ENCODE measurements at regions not wholly inside any gene's neighbourhood (a gene's known extent, or its start where the extent isn't known, plus 50 kb on each side); places are given as distances from the start of the nearest gene placed in this dataset.
"Not testable (repeated sequence)": the region's sequence is repeated elsewhere in the genome, so short reads cannot be mapped to it uniquely, and the experiment has no call there.

DNA sequence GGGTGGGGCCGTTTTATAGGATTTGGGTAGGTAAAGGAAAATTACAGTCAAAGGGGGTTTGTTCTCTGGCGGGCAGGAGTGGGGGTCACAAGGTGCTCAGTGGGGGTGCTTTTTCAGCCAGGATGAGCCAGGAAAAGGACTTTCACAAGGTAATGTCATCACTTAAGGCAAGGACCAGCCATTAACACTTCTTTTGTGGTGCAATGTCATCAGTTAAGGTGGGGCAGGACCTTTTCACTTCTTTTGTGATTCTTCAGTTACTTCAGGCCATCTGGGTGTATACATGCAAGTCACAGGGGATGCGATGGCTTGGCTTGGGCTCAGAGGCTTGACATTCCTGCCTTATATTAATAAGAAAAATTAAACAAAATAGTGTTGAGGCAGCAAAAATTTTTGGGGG is 200.1 kb upstream of the TRPC7 start:
- ATAC-seq (ENCODE audit: low read depth); in situ Hi-C loops (cut with MboI; ENCODE audit: low sequenced_read_pairs); H3K27me3 ChIP-seq (ENCODE audit: control insufficient read depth, insufficient read depth, low read length); H3K4me1 ChIP-seq (ENCODE audit: control insufficient read depth, insufficient read depth, low read length); H3K4ac ChIP-seq (ENCODE audit: low read depth, low read length); H3K23ac ChIP-seq (ENCODE audit: low read depth, low read length); BruUV-seq (replicated peaks); H2BK20ac ChIP-seq (ENCODE audit: low read depth, low read length); H4K20me1 ChIP-seq (ENCODE audit: insufficient read depth, low read length); H2BK5ac ChIP-seq (ENCODE audit: low read depth, low read length, poor library complexity, severe bottlenecking); H2AK9ac ChIP-seq (replicated peaks; ENCODE audit: low read depth, low read length, poor library complexity); H4K91ac ChIP-seq (ENCODE audit: insufficient read depth, low read depth, low read length); H3K27ac ChIP-seq (ENCODE audit: insufficient read depth, low read length); H2AFZ ChIP-seq (replicated peaks; ENCODE audit: low read length, poor library complexity); H3K9me1 ChIP-seq (ENCODE audit: insufficient read depth, low read length); dilution Hi-C loops (cut with HindIII; ENCODE audit: low sequenced_read_pairs, unreplicated experiment); H2AK5ac ChIP-seq (ENCODE audit: low read depth, low read length); H3K36me3 ChIP-seq (ENCODE audit: control insufficient read depth, insufficient read depth, low read length); POLR2A ChIA-PET (ENCODE audit: unreplicated experiment); H4K8ac ChIP-seq (ENCODE audit: low read depth in 2 of 2, low read length in 2 of 2); CTCF ChIA-PET; H2BK15ac ChIP-seq (ENCODE audit: low read depth, low read length); H3K56ac ChIP-seq (ENCODE audit: extremely low read depth, insufficient read depth, low read length); H3K14ac ChIP-seq (replicated peaks; ENCODE audit: low read depth, low read length); H3K18ac ChIP-seq (ENCODE audit: low read depth, low read length); H3K79me1 ChIP-seq (ENCODE audit: low read depth in 1 of 2, low read length in 2 of 2); H3K4me3 ChIP-seq (ENCODE audit: insufficient read depth, low read depth, low read length); H3K9me3 ChIP-seq (ENCODE audit: control insufficient read depth, insufficient read depth, low read length); H4K5ac ChIP-seq (ENCODE audit: low read depth, low read length); H2BK120ac ChIP-seq (ENCODE audit: low read depth, low read length); H3K9ac ChIP-seq (ENCODE audit: low read depth, low read length); intact Hi-C loops (cut with micrococcal nuclease); DNase-seq; H3K4me2 ChIP-seq (ENCODE audit: low read depth, low read length): not testable (repeated sequence)
- no CpG with 5 or more reads among the region's 3 CpGs for WGBS, 2 experiments (ENCODE audit: extremely low coverage in 2 of 2, insufficient read length in 1 of 2)

DNA sequence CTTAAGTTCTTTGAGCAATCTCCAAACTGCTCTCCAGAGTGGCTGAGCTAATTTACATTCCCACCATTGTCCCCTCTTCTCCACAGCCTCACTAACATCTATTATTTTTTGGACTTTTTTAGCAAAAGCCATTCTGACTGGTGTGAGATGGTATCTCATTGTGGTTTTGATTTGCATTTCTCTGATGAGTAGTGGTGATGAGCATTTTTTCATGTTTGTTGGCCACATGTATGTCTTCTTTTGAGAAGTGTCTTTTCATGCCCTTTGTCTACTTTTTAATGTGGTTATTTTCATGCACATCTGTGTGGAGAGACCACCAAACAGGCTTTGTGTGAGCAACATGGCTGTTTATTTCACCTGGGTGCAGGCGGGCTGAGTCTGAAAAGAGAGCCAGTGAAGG is 199.7 kb upstream of the TRPC7 start:
- H3K9me3 ChIP-seq (ENCODE audit: control insufficient read depth, insufficient read depth, low read length); H4K91ac ChIP-seq (ENCODE audit: insufficient read depth, low read depth, low read length); H3K56ac ChIP-seq (ENCODE audit: extremely low read depth, insufficient read depth, low read length); H2BK15ac ChIP-seq (ENCODE audit: low read depth, low read length); H3K9ac ChIP-seq (ENCODE audit: low read depth, low read length); BruUV-seq (replicated peaks); H2AK5ac ChIP-seq (ENCODE audit: low read depth, low read length); H3K18ac ChIP-seq (ENCODE audit: low read depth, low read length); H3K27ac ChIP-seq (ENCODE audit: insufficient read depth, low read length); H3K23ac ChIP-seq (ENCODE audit: low read depth, low read length); H2AFZ ChIP-seq (replicated peaks; ENCODE audit: low read length, poor library complexity); H4K5ac ChIP-seq (ENCODE audit: low read depth, low read length); dilution Hi-C loops (cut with HindIII; ENCODE audit: low sequenced_read_pairs, unreplicated experiment); DNase-seq; in situ Hi-C loops (cut with MboI; ENCODE audit: low sequenced_read_pairs); H3K79me1 ChIP-seq (ENCODE audit: low read depth in 1 of 2, low read length in 2 of 2); H2BK20ac ChIP-seq (ENCODE audit: low read depth, low read length); intact Hi-C loops (cut with micrococcal nuclease); H2BK5ac ChIP-seq (ENCODE audit: low read depth, low read length, poor library complexity, severe bottlenecking); POLR2A ChIA-PET (ENCODE audit: unreplicated experiment); H3K4me3 ChIP-seq (ENCODE audit: insufficient read depth, low read depth, low read length); ATAC-seq (ENCODE audit: low read depth); H2BK120ac ChIP-seq (ENCODE audit: low read depth, low read length); H3K27me3 ChIP-seq (ENCODE audit: control insufficient read depth, insufficient read depth, low read length); H3K4ac ChIP-seq (ENCODE audit: low read depth, low read length); H2AK9ac ChIP-seq (replicated peaks; ENCODE audit: low read depth, low read length, poor library complexity); H3K36me3 ChIP-seq (ENCODE audit: control insufficient read depth, insufficient read depth, low read length); H4K8ac ChIP-seq (ENCODE audit: low read depth in 2 of 2, low read length in 2 of 2); H3K14ac ChIP-seq (replicated peaks; ENCODE audit: low read depth, low read length); H3K4me2 ChIP-seq (ENCODE audit: low read depth, low read length); H3K4me1 ChIP-seq (ENCODE audit: control insufficient read depth, insufficient read depth, low read length); H3K9me1 ChIP-seq (ENCODE audit: insufficient read depth, low read length); H4K20me1 ChIP-seq (ENCODE audit: insufficient read depth, low read length); CTCF ChIA-PET: not testable (repeated sequence)
- no CpG with 5 or more reads among the region's 1 CpG for WGBS, 2 experiments (ENCODE audit: extremely low coverage in 2 of 2, insufficient read length in 1 of 2)

Data from IMR-90 (cell line).